NCI-H510A (cell line): ENCODE measurements at regions not wholly inside any gene's neighbourhood (a gene's known extent, or its start where the extent isn't known, plus 50 kb on each side); places are given as distances from the start of the nearest gene placed in this dataset.

Experiments
- DNase-seq: peaks from one replicate; lab custom pipeline; 2025; lab: John Stamatoyannopoulos, UW

DNA sequence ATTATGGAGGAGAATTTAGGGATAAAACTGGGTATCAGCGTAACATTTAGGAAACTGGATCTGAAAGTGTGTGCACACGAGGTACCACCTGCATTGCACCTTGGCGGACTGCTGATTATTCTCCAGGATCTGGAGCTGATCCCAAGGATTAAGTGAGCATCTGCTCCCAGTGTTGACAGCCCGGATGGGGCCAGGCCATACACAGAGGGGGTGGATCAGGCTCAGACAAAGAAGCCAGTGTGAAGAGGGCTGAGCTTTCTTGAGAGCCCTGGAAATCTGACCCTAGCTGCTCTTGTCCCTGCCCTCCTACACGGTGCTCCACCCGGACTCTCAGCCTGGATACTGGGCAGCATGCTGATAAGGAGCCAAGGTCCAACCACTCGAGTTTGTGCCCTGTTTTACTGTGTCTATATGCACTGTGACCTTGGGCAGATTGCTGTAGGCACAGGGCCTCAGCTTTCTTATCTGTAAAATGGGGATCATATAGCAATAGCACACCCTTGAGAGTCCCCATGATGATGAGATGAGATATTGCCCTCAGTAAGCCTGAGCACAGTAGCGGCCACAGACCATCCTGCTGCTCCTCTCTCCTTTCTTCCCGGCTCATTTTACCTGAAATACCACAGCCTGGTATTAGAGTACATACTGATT lies 396.8 kb upstream of the CELF4 start:
- DNase-seq: no peak

DNA sequence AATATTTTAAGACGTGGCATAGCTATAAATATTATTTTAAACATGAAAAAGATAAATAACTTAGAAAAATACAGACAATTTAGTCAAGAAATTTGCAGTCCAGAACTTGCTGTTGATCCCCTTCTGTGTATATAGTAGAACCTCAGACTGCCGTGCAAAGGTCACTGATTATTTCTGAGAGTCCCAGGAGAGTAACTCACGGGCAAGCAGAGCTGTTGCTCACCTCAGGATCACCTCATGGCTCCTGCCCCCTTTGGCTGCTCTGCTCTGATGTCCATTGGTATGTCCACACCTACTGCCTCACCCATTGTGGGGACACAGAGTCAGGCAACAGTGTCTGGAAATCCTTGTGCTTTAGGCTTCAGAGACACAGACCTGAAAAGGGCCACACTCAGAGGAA lies 392.9 kb upstream of the CELF4 start:
- no peak for DNase-seq

DNA sequence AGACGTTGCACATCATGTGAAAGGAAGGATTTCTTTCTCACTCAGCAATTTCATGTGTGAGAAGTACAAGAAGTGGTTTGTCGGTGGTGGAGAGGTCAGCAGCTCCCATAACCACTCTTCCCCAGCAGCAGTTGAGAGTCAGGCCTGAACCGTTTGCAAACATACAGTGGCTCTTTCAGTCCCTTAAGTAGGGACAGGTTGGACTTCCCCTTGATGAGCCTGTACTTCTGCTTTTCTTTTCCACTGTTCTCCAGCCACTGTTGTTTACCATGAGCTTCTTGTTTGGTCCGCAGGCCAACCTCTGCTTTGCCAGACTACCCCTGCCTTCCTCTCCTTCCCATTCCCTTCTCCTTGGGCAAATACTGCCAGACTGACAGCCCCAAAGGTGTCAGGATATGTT lies 391.3 kb upstream of the CELF4 start:
- DNase-seq: no peak

DNA sequence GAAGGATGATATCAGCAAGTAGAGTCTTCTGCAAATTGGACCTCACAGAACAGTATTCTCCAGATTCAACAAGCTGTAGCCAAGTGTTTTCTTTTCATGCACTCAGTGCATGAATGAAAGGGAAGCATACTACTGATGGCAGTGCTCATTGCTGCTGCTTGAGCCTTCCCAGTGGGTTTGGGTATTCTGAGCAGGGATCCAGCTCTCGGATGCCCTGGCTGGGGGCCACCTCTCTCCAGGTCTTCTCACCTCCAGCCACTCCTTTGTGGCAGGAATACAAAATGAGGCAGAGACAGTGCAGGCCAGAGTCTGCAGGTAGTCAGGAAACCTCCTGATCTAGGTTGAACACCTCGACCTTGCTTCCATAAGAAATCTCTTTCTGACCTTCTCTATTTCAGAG lies 390.4 kb upstream of the CELF4 start:
- no peak for DNase-seq

DNA sequence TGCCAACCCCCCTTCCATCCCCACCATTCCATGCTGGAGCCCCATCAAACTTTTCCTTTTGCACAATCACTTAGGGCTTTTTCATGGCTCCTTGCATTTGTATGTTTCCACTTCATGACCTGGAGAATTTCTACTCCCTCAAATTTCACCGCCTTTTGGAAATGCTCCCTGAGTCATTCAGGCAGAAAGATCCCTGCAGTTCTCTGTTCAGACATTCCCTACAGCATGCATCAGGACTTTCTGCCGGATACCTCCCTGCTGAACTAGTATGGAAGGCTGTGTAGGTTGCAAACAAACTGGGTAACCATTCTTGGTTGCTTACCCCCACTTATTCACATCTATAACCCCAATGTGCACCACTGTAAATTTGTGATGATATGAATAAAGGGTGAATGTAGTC lies 389.6 kb upstream of the CELF4 start:
- DNase-seq: no peak

DNA sequence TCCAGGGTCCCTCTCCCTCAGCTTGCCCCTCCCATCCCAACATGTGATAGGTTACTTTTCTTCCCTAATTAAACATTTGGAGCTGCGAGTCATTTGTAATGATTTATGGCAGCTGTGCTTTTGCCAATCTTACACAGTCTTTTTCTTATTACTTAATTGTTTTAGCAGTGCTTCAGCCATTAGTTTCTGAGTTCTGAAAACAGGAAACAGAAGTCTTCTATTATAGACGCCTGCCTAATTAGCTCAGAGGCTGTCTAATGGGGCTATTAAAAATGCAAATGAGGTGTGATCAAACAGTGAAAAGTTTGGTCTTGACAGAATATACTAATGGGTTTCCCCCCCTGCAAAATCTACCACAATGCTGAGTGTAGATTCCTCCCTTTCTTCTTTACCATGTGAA lies 388.3 kb upstream of the CELF4 start:
- DNase-seq: no peak

DNA sequence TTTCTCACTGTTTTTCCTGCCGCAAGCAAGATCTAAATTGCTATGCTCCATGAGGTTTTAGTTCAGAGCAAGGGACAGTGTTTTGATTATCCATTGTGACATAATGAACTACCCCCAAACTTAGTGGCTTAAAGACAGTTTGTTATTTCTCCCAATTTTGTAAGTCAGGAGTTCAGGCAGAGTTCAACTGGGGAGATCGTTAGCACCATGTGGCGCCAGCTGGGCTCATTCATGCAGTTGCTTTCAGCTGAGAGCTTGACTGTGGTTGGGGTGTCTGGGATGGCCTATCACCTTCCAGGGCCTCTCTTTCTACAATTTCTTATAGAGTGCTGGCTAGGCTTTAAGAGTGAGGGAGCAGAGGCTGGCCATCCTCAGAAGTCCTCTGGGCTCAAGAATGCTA lies 382.9 kb upstream of the CELF4 start:
- no peak for DNase-seq

DNA sequence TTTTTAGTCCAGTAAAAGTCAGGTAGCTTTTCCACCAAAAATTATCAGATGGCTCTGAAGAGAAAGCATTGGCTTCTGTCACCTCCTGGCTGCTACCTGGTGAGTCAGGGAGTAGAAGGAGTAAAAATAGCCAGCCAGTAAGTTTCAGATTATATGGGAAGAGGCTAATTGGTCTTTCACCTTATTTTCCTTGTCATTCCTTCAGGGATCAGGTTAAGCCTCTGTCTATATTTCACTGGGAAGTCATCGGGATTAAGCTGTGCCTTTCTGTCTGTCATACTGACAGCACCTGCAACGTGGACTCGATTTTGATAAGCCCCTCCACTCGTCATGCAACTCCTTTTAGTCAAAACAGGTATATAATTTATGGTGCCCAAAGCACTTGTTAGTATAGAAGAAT lies 380.7 kb upstream of the CELF4 start:
- DNase-seq: no peak

DNA sequence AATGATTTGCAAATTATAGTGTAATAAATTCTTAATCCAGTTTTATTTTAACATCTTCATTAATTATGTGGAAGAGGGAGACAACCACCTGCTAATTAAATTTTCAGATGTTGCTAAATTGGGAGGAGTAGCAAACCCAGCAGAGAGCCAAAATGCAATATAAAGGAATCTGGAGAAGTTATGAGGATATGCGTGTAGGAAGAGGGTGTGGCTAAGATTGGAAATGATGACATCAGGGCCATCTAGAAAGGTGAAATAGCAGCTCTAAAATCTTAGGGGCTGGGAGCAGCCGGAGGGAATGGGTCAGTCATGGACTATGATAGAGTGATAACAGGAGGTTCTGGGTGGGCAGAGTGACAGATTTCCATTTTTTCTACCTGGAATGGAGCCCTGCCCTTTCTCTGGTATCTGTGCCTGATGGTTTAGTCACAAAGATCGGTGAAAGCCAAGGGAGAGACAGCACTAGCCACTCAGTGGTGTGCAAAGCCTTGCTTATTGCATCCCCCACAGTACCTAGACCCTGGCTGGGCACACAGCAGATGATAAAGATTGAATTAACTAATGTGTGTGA lies 379.2 kb upstream of the CELF4 start:
- DNase-seq: no peak

DNA sequence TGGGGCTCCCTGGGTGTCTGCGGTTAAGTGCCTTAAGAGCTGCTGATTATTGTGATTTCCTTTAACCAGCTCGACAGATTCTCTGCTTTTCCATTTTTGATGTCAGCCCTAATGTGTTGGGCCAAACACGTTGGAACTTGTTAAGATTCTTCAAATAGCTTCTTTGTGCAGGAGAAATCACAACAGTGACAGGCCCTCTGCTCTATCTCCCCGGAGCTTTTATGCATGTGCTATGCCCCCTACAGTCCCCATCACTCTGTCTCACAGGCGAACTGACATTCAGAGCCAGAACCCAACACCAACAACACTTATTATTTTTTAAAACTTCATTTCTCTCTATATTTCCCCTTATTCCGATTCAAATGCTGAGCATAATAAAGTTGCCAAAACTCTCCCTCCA lies 371.7 kb upstream of the CELF4 start:
- DNase-seq: no peak

DNA sequence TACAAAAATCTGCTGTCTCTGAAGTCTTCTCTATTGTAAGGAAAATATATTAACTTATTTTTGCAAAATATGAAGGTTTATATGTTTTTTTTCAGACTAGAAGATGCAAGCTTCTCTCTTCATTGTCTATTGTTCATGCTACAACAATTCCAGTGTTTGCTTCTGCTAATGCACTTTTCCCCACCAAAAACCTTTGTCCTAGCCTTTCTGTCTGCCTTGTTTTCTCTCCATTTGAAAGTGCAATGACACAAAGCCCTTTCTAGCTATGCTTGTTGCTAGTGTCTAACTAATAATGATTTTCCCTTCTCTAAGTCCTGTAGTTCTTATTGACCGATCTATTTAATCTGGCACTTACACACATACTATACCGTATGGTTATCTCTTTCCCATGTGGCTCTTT lies 369.5 kb upstream of the CELF4 start:
- DNase-seq: no peak

DNA sequence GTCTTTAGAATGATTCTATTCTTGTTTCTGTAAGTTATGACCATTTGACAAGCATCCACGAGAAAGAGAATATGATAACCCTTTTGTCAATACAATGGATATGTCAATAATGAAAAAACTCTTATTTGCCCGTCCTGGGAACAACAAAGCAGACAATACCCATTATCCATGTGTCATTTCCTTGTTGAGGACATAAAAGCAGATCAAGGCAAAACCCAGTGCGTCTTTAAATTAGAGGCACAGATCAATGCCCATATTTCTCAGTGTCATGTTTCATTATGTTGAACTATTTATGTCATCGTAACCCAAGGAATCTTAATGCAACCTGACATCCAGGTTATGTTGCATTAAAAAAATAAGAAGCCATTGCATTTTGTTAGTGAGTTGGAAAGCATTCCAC lies 365.0 kb upstream of the CELF4 start:
- no peak for DNase-seq

DNA sequence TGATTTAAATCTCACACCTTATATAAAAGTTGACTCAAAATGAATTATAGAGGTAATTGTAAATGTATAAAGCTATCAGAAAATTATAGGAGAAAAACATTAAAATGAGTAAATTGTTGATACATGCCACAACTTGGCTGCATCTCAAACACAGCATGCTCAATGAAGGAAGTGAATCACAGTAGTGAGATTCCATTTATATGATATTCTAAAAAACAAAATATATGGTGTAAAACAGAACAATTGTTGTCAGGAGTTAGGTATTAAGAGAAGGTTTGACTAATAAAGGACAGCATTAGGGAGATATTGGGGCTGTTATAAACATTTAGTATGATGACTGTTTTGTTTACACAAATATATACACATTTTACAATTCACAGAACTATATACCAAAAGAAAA lies 356.6 kb upstream of the CELF4 start:
- no peak for DNase-seq

DNA sequence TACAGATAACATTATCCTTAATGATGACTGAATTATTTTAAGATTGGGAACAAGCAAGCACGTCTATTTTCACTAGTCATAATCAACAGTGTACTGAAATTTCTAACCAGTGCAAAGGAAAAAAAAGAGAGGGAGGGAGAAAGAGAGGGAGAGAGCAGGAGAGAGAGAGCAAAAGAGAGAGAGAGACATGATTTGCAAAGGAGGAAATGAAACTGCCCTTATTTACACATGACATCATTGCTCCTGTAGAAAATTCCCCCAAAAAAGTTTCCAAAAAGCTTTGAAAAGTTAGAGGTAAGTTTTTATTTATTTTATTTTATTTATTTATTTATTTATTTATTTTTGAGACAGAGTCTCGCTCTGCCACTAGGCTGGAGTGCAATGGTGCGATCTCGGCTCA lies 355.3 kb upstream of the CELF4 start:
- no peak for DNase-seq

DNA sequence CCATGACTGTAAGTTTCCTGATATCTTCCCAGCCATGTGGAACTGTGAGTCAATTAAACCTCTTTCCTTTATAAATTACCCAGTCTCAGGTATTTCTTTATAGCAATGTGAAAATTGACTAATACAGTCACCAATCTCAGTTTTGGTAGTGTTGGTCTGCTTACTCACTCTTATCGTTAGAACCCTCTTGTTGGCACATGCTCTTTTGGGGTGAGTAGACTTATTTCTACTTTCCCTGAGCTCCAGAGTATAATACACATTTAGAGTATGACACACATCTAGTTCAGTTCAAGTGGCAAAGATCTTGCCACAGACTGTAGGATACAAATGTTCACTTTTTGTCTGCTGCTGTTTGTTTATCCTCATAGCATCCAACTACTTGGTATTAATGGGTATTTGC lies 347.5 kb upstream of the CELF4 start:
- no peak for DNase-seq

DNA sequence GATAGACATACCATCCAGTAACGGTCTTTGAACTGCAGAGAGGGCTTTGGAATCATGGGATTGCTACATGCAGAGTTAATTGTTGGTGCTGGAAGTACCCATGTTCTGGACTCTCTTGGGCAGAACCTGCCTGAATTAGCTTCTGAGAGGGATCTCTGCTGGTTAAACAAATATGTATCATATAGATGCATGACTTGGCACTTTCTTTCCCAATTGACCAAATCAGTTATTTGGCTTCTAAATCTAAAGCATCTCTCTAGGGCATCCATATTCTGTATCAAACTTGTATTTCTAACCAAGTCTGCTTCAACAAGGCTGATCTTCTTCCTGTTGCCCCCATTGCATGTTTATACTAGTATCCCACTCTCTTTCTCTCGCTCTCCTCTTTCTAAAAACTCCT lies 336.7 kb upstream of the CELF4 start:
- DNase-seq: no peak

DNA sequence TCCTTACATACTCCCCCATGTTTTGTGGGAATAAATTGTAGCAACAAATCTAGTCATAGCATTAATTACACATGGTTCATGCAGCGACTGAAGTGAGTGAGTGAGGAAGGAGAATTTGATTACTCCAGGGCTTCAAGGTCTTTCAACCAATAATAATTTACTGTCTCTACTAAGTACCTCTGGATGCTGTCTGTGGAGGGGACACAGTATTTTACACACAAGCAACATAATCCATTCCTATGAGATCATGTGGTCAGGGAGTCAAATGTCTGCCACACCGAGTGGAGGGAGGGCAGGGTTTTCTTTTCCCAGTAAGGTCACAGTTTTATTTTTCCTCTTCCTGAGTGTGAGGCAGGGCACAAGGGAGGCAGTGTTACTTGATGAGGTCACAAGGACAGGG lies 334.7 kb upstream of the CELF4 start:
- no peak for DNase-seq

DNA sequence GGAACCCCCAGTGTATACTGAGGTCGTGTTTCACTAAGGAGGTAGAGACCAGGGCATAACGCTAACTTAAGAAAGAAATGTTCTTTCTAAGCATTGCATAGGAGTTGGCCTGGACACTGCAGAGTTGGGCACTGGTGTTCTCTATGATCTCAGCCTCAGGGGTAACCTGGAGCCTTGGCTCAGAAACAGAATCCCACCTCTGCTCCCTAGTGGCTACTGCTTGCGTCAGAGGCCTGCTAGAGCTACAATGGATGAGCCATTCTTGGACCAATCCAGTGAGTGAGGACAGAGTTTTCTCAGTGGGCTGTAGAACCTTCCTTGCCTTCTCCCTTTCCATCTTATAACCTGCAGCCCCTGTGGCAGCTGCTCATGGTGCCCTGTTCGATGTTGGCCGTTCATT lies 324.4 kb upstream of the CELF4 start:
- no peak for DNase-seq

DNA sequence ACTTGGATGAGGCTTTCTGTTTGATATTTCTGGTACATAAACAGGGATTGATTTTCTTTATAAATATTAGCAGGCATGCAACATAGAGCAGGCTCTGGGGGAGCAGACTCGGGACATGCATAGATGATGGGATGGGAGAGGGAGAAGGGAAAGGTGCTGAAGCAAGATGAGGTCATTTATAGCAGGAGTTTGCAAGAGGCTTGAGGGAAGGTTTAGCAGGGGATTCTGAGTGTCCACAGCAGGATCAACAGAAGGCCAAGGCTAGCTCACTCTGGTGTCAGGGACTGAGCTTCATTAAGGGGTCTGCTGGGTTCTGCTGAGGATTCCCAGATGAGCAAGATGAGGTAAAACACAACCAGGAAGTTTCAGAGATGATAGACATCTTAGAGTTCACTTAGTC lies 309.1 kb upstream of the CELF4 start:
- DNase-seq: no peak

DNA sequence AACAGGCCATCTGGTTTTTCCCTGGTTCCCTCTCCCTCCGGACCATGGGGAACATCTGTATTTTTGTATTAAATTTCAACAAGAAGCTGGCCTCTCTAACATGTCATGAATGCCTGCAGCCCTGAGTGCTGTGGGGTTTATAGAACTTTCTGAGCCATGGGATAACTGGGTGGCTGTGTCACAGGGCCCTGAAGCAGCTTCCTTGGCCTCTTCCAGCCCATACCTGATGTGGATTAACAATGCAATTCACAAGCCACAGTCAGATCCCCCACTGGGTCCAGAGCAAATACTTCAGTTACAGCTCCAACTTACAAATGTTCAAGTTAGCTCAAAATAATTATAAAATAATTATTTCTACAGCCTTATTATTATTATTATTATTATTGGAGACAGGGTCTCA lies 307.8 kb upstream of the CELF4 start:
- no peak for DNase-seq

DNA sequence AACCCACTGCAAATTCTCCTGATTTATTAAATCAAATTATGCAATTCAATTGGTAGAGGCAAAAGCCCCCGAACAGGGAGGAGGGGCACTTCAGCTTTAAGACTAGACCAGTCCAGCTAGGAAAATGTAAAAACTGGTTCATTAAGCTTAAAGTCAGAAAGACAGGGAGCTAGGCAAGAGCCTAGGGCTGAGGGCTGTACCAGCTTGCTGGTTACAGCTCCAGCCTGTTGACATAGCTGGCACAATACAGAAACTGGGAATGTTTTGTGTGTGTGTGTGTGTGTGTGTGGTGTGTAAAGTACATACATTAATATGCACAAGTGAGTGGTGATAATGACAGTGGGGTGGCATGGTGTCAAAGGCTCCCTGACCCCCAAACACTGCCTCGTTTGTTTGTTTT lies 307.0 kb upstream of the CELF4 start:
- no peak for DNase-seq

DNA sequence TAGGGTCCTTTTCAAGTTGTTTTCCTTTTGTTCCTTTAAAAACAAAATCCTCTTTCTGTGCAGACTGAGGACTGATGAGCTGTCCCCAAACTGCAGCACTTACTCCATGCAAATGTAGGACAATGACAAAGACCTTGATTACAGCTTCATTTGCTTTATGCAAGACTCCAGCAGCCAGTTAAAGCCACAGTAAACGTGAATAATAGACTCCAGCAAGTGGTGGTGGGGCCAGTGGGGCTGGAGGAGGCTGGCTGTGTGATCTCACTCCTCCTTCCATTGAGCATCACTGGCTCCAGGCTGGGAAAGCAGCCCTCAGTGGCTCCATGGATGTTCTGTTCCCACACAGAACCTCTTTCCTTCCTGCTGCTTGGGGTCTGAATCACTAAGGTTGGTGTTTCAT lies 306.0 kb upstream of the CELF4 start:
- no peak for DNase-seq

DNA sequence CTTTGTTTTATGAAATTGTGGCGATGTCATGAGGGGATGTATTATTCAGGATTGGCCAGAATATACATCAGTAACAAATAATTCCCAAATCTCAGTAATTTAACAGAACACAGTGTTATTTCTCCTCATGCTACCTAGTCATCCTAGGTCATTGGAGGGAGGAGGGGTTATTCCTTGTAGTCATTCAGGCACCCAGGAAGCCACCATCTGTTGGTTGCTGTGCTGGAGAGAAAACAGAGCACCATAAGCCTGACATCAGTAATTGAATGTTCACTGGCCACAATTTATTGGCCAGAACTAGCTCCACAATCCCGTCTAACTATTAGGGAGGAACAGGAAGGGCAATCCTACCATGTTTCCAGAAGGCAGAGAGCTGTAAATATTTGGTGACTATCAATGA lies 303.5 kb upstream of the CELF4 start:
- DNase-seq: no peak

DNA sequence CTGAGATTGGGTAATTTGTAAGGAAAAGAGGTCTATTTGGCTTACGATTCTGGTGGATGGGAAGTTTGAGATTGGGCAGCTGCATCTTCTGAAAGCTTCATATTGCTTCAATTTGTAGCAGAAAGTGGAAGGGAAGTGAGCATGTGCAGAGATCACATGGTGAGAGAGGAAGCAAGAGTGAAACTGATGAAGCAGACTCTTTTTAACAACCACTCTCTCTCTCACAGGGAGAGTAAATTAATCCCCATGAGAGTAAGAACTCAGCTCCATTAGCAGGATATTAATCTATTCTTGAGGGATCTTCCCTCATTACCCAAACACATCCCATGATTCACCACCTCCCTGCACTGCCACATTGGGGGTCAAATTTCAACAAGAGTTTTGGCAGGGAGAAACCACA lies 298.5 kb upstream of the CELF4 start:
- DNase-seq: no peak

DNA sequence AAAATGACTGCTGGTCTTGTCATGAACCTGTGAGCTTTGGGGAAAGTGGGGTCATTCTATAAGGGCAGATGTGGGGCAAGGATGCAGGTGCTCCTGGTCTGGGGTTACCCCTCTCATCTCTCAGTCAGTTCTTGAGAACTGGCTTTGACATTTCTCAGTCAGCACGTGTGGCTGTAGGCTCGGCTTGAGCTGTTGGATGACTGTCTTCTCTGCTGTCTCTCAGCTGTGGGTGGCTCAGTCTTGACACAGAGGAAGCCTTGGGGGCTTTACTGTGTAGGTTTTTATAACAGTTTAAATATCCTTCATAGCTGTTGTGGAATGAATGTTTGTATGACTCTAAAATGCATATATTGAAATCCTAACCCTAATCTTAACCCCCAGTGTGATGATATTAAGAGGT lies 296.4 kb upstream of the CELF4 start:
- DNase-seq: no peak
